T47D (cell line): ENCODE measurements at regions not wholly inside any gene's neighbourhood (a gene's known extent, or its start where the extent isn't known, plus 50 kb on each side); places are given as distances from the start of the nearest gene placed in this dataset.

Source experiments
- DNase-seq, 2 experiments: peaks; one replicate each; pipeline versions ENCODE4 v3.0.0 to v3.0.0-alpha.2; 2011 to 2012; ENCODE audit warnings: low read depth in 1 of 2, low spot score in 1 of 2
- JUND ChIP-seq: IDR thresholded peaks from 2 replicates; pipeline ENCODE4 v1.6.1; 2012; ENCODE audit warnings: low read depth
- in situ Hi-C: cut with HindIII; loops from 2 replicates; pipeline ENCODE4 v1.10.0; 2016; ENCODE audit warnings: low sequenced_read_pairs, low pct_unique_long_range_greater_than_20kb

DNA sequence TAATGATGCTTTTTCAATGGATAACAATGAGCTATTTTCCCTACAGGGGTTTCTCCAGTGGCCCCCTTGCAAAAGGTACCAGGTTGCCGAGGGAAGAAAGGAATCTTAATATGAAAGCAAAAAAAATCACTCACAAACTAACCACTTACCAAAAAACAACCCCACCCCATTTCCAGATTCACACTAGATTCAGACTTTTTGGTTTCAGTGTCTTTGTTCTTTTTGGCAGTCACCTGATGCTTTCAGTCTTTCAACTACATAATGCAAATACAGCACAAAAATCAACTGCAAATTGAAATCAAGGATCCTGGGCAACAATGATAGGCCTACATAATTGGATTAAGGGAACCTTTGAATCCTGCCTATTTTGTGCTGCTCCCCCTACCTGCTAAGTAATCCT, 71.1 kb upstream of the RAP2B start:
- TF ChIP-seq JUND, result no peak
- no peak for DNase-seq
- in situ Hi-C loops, result no loop called here

DNA sequence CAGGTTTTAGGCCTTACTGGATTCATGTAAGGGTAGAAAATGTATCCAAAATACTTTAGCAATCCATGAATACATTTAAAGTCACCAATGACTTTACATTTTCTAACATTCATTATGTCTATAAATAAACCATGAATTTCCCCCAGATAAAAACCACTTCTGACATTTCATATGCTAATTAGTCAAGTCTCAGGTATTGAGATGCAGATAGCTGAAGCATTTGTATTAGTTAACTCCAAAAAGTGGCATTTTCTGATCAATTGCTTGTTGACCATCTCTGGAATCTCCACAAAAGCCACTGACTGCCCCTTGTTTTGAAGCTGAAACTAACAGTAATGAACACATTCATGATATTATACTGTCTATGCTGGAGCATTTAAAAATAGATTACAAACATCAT, 68.4 kb upstream of the RAP2B start:
- in situ Hi-C loops, result no loop called here
- no peak for DNase-seq
- TF ChIP-seq JUND, result no peak

DNA sequence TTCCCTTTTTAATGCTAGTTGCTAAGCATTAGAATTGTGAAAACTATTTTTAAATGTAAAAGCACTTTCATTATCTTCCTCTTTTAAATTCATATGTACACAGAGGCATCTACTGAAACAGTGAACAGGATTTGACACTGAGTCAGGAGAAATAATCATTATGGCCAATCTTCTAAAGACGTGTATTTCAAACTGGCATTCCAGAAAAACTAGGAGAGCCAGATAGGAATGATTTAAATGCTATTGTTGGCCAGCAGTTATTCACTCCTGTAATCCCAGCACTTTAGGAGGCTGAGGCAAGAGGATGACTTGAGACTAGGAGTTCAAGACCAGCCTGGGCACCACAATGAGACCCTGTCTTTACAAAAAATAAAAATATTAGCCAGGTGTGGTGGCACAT, 67.6 kb upstream of the RAP2B start:
- no peak for TF ChIP-seq JUND
- in situ Hi-C loops, result no loop called here
- peak in 1 of 2 experiments; percentile 46 for DNase-seq

DNA sequence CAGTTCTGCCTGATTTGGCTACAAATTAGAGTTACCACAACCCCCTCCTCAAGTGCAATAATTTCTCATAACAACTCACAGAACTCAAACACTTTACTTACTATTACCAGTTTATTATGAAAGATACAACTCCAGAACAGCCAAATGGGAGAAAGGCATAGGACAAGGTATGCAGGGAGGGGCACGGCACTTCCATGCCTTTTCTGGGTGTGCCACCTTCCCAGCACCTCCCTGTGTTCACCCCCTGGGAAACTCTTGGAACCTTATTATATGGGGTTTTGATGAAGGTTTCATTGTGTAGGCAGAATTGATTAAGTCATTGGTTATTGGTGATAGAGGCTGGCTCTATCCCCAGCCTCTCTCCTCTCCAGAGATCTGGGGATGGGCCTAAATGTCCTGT, 66.6 kb upstream of the RAP2B start:
- TF ChIP-seq JUND, result no peak
- in situ Hi-C loops, result no loop called here
- DNase-seq, result no peak

DNA sequence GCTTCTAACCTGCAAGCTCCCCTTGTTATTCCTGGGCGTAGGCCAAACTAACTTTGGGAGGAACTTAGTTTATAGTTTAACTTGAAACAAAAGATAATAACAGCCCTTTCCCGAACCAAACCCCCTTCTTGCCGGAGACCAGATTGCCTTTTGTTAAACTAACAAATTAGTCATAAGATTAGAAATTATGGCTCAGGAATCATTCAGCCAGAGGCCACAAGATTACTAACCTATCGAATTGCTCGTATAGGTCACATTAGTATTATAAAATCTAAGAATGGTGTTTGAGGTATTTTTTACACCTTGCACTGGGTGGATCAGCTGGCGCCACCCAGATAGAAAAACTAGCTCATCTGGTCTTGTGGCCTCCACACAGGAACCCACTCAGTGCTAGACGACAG, 65.3 kb upstream of the RAP2B start:
- TF ChIP-seq JUND, result no peak
- DNase-seq, result no peak
- in situ Hi-C loops, result no loop called here

DNA sequence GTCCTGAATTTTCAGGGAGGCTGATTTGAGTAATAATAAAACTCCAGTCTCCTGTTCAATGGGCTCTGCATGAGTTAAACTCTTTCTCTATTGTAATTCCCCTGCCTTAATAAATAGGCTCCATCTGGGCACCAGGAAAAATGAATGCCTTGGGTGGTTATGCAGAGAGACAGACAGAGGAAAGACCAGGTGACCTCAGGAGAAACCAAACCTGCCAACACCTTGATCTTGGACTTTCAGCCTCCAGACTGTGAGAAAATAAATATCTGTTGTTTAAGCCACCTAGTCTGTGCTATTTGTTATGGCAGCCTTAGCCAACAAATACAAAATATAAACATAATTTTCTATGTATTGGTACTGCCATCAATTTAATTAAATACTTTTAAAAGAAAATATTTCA, 64.8 kb upstream of the RAP2B start:
- TF ChIP-seq JUND, result no peak
- in situ Hi-C loops, result no loop called here
- no peak for DNase-seq

DNA sequence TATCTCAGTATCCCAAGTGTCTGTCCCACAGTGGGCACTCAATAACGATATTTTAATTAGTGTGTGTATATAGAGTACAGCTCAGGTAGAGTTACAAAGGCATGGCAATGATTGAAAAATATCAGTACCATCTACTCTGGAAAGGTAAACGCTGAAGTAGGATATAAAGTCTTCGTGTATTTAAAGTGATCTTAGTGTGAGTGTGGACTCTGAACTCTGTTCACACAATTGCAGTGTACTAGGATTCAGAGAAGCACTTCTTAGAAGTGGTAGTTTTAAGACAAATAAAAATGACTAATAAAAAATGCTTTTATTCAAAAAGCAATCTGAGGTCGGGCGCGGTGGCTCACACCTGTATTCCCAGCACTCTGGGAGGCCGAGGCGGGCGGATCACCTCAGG, 62.9 kb upstream of the RAP2B start:
- no peak for TF ChIP-seq JUND
- no peak for DNase-seq
- in situ Hi-C loops, result no loop called here

DNA sequence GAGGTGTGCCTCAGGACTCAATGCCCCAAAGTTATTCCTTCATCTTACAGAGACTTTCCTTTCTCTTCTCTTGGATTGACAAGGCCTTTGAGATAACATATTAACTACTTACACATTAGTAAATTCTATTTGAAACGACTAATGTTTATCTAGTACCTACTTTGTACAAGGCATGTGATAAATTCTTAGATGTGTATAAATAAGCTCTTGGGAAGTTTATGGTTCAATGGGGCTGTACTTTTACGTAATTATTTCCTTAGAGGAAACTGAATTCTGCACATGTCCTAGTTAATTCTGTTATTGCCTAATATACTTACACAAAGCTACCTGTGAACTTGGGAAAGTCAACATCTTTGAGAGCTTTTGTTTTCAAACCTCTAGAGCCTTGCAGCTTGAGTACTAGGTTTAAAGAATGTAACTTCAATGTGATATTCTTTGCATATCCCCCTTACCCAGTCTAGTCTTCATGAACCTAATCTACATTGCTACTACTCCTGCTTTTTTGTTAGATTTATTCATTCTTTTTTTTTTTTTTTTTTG, 58.5 kb upstream of the RAP2B start:
- DNase-seq, result no peak
- no peak for TF ChIP-seq JUND
- in situ Hi-C loops, result no loop called here

DNA sequence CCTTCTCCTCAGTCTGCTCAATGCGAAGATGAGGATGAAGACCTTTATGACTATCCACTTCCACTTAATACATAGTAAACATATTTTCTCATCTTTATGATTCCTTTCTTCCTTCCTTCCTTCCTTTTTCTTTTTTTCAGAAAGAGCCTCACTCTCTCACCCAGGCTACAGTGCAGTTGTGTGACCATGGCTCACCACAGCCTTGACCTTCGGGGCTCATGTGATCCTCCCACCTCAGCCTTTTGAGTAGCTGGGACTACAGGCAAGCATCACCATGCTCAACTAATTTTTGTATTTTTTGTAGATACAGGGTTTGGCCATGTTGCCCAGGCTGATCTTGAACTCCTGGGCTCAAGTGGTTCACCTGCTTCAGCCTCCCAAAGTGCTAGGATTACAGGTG, 52.0 kb upstream of the RAP2B start:
- DNase-seq, result no peak
- in situ Hi-C loops, result no loop called here
- no peak for TF ChIP-seq JUND

DNA sequence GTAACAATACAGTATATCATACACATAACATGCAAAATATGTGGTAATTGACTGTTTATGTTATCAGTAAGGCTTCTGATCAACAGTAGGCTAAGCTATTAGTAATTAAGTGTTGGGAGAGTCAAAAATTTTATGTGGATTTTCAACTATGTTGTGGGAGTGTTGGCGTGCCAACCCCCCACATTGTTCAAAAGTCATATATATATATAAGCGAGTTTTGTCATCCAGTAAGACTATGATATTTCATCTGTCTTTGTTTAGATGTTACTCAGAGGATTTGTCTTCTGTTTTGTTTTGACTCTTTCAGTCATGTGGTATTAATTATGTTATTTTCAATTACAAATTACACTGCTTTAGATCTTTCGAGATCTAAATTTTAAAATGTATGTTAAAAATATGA, 51.0 kb upstream of the RAP2B start:
- in situ Hi-C loops, result no loop called here
- TF ChIP-seq JUND, result no peak
- DNase-seq, result no peak
